ENCODE measurements at regions not wholly inside any gene's neighbourhood (a gene's known extent, or its start where the extent isn't known, plus 50 kb on each side); places are given as distances from the start of the nearest gene placed in this dataset.

DNA sequence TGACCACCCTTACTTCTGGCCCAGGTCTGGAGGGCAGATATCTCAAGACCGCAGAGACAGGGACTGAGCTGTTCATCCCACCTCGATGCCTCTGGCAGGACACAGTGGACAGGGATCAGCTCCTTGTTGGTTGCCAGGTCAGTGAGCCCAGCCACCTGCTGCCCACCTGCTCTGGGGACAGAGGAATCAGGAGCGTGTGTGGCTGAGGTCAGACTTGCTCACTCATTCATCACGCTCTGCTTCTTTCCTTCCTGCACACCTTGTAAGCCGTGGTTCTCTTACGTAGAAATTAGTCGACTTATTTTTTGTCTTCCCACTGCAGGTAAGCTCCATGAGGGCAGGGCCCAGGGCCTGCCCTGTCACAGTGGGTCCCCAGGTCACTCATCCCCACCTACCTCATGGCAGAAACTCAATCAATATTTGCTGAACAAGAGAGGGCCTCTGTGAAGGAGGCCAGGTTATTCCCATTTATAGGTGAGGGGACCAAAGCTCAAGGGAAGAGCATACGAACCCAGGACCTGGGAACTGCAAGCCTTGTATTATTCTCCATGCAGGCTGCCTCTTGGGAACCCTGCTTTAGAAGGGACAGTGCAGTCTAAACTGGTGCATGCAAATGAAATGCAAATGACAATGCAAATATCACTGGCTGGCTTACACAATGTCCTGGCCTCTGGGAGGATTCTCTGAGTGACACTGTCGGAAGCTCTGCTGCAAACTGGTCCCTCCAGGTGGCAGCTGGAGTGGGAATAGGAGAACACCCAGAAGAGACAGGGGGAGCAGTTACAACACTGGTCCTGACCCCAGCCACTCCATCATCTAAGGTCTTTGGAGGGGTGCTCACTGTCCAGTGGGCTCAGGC lies 58.4 kb upstream of the PAX7 start:
- peaks cover 9% of the 10 kb centered on the region; the same call in 1 of the 2 replicates for H3K9me3 Mint-ChIP-seq
- peak overlapping the region; percentile 67 for H3K27ac Mint-ChIP-seq
- peaks cover 5% of the 10 kb centered on the region for H3K27me3 Mint-ChIP-seq (ENCODE audit: low read depth)
- H3K4me3 Mint-ChIP-seq: no peak overlapping the region
- peaks cover 20% of the 10 kb centered on the region for H3K4me1 Mint-ChIP-seq
- TF ChIP-seq, protein P1, sequence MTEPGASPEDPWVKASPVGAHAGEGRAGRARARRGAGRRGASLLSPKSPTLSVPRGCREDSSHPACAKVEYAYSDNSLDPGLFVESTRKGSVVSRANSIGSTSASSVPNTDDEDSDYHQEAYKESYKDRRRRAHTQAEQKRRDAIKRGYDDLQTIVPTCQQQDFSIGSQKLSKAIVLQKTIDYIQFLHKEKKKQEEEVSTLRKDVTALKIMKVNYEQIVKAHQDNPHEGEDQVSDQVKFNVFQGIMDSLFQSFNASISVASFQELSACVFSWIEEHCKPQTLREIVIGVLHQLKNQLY (CRISPR knock-in tag; IDR thresholded peaks at IDR 0.05): no peak
- no peak for TF ChIP-seq SP1 (CRISPR knock-in tag; conservative IDR thresholded peaks at IDR 0.05)
- no peak for TF ChIP-seq ZNF396 (CRISPR knock-in tag; IDR thresholded peaks at IDR 0.05; ENCODE audit: borderline replicate concordance)
- TF ChIP-seq ZNF671 (CRISPR knock-in tag; IDR thresholded peaks at IDR 0.05): 0 out of 2 replicates have a peak, but pooled peaks have one; percentile 28
- 0 out of 2 replicates have a peak, but pooled peaks have one; percentile 33 for TF ChIP-seq EMX1 (CRISPR knock-in tag; IDR thresholded peaks at IDR 0.05)
- no peak for TF ChIP-seq GTF2I (CRISPR knock-in tag; conservative IDR thresholded peaks at IDR 0.05)
- no peak for TF ChIP-seq TEAD4 (CRISPR knock-in tag; IDR thresholded peaks at IDR 0.05)
- no peak for TF ChIP-seq FOXJ3 (CRISPR knock-in tag; IDR thresholded peaks at IDR 0.05; ENCODE audit: borderline replicate concordance)
- no peak for TF ChIP-seq MYBL2 (CRISPR knock-in tag; IDR thresholded peaks at IDR 0.05)
- peak; percentile 22; the same call in 1 of the 2 replicates for TF ChIP-seq NFATC4 (CRISPR knock-in tag; IDR thresholded peaks at IDR 0.05)
- POLR2A ChIA-PET: interaction anchor here (0.8 kb wide), 1 partner anchor 91 kb away, joined by 3 read pairs; the partner anchor contains the start of gene KLHDC7A
- no peaks in the 10 kb centered on the region for H3K36me3 Mint-ChIP-seq
- ATAC-seq: no peak
- no peak for DNase-seq (ENCODE audit: low spot score)
- CTCF ChIA-PET: interaction anchor here (0.9 to 7.6 kb wide), 9 partner anchors 9 to 273 kb away, joined by 3 to 340 read pairs (median 5); partner anchors contain the start of gene KLHDC7A

DNA sequence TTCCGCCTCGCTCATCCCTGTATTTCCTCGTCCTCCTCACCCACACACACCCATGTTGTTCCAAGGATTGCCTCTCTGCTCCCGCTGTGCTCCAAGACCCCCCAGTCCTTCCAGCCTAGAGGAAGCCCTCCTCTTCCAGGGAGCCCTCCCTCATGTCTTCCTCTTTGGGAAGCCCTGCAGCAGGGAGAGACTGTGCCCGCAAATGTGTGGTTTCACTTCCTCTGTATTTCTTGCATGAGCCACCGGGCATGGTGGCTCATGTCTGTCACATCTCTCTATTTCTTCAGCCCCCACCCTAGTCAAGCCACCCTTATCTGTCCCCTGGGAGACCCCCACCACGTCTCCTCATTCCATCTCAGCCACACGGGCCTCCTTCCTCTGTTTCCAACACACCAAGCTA lies 57.5 kb upstream of the PAX7 start:
- ChIA-PET CTCF (interaction anchor here (1.2 to 7.6 kb wide), 5 partner anchors 8 to 198 kb away, joined by 3 to 340 read pairs (median 7); partner anchors contain the start of gene KLHDC7A), POLR2A (no interaction called here)
- Mint-ChIP-seq H3K4me1 (peaks cover 15% of the 10 kb centered on the region), H3K36me3 (no peaks in the 10 kb centered on the region), H3K27me3 (ENCODE audit: low read depth) (peaks cover 3% of the 10 kb centered on the region), H3K9me3 (0 out of 2 replicates have a peak, but pooled peaks cover 4% of the 10 kb centered on the region), H3K4me3 (no peak overlapping the region), H3K27ac (no peak overlapping the region)
- ATAC-seq (no peak), DNase-seq (ENCODE audit: low spot score) (no peak)
- TF ChIP-seq TEAD1 (CRISPR knock-in tag; IDR thresholded peaks at IDR 0.05) (no peak), ZNF423 (CRISPR knock-in tag; IDR thresholded peaks at IDR 0.05) (no peak), MYBL2 (CRISPR knock-in tag; IDR thresholded peaks at IDR 0.05) (no peak), ZNF317 (CRISPR knock-in tag; IDR thresholded peaks at IDR 0.05; ENCODE audit: borderline replicate concordance, low read depth) (no peak), IRF2 (CRISPR knock-in tag; IDR thresholded peaks at IDR 0.05; ENCODE audit: borderline replicate concordance, low read depth) (no peak)
- TF ChIP-seq, protein P2, sequence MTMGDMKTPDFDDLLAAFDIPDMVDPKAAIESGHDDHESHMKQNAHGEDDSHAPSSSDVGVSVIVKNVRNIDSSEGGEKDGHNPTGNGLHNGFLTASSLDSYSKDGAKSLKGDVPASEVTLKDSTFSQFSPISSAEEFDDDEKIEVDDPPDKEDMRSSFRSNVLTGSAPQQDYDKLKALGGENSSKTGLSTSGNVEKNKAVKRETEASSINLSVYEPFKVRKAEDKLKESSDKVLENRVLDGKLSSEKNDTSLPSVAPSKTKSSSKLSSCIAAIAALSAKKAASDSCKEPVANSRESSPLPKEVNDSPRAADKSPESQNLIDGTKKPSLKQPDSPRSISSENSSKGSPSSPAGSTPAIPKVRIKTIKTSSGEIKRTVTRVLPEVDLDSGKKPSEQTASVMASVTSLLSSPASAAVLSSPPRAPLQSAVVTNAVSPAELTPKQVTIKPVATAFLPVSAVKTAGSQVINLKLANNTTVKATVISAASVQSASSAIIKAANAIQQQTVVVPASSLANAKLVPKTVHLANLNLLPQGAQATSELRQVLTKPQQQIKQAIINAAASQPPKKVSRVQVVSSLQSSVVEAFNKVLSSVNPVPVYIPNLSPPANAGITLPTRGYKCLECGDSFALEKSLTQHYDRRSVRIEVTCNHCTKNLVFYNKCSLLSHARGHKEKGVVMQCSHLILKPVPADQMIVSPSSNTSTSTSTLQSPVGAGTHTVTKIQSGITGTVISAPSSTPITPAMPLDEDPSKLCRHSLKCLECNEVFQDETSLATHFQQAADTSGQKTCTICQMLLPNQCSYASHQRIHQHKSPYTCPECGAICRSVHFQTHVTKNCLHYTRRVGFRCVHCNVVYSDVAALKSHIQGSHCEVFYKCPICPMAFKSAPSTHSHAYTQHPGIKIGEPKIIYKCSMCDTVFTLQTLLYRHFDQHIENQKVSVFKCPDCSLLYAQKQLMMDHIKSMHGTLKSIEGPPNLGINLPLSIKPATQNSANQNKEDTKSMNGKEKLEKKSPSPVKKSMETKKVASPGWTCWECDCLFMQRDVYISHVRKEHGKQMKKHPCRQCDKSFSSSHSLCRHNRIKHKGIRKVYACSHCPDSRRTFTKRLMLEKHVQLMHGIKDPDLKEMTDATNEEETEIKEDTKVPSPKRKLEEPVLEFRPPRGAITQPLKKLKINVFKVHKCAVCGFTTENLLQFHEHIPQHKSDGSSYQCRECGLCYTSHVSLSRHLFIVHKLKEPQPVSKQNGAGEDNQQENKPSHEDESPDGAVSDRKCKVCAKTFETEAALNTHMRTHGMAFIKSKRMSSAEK (CRISPR knock-in tag; IDR thresholded peaks at IDR 0.05; ENCODE audit: borderline replicate concordance): no peak
- TF ChIP-seq, protein P3, sequence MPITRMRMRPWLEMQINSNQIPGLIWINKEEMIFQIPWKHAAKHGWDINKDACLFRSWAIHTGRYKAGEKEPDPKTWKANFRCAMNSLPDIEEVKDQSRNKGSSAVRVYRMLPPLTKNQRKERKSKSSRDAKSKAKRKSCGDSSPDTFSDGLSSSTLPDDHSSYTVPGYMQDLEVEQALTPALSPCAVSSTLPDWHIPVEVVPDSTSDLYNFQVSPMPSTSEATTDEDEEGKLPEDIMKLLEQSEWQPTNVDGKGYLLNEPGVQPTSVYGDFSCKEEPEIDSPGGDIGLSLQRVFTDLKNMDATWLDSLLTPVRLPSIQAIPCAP (CRISPR knock-in tag; IDR thresholded peaks at IDR 0.05): no peak
- TF ChIP-seq, protein P4, sequence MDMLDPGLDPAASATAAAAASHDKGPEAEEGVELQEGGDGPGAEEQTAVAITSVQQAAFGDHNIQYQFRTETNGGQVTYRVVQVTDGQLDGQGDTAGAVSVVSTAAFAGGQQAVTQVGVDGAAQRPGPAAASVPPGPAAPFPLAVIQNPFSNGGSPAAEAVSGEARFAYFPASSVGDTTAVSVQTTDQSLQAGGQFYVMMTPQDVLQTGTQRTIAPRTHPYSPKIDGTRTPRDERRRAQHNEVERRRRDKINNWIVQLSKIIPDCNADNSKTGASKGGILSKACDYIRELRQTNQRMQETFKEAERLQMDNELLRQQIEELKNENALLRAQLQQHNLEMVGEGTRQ (CRISPR knock-in tag; IDR thresholded peaks at IDR 0.05): no peak
- TF ChIP-seq, protein P5, sequence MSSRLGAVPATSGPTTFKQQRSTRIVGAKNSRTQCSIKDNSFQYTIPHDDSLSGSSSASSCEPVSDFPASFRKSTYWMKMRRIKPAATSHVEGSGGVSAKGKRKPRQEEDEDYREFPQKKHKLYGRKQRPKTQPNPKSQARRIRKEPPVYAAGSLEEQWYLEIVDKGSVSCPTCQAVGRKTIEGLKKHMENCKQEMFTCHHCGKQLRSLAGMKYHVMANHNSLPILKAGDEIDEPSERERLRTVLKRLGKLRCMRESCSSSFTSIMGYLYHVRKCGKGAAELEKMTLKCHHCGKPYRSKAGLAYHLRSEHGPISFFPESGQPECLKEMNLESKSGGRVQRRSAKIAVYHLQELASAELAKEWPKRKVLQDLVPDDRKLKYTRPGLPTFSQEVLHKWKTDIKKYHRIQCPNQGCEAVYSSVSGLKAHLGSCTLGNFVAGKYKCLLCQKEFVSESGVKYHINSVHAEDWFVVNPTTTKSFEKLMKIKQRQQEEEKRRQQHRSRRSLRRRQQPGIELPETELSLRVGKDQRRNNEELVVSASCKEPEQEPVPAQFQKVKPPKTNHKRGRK (CRISPR knock-in tag; IDR thresholded peaks at IDR 0.05; ENCODE audit: borderline replicate concordance): no peak
- TF ChIP-seq, protein P6, sequence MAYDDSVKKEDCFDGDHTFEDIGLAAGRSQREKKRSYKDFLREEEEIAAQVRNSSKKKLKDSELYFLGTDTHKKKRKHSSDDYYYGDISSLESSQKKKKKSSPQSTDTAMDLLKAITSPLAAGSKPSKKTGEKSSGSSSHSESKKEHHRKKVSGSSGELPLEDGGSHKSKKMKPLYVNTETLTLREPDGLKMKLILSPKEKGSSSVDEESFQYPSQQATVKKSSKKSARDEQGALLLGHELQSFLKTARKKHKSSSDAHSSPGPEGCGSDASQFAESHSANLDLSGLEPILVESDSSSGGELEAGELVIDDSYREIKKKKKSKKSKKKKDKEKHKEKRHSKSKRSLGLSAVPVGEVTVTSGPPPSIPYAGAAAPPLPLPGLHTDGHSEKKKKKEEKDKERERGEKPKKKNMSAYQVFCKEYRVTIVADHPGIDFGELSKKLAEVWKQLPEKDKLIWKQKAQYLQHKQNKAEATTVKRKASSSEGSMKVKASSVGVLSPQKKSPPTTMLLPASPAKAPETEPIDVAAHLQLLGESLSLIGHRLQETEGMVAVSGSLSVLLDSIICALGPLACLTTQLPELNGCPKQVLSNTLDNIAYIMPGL (CRISPR knock-in tag; IDR thresholded peaks at IDR 0.05): no peak

Measured in WTC11 (cell line).